NCI-H510A (cell line): ENCODE measurements at regions not wholly inside any gene's neighbourhood (a gene's known extent, or its start where the extent isn't known, plus 50 kb on each side); places are given as distances from the start of the nearest gene placed in this dataset.
"Not testable (repeated sequence)": the region's sequence is repeated elsewhere in the genome, so short reads cannot be mapped to it uniquely, and the experiment has no call there.

ENCODE experiments used
- DNase-seq: peaks from one replicate; lab custom pipeline; 2025; lab: John Stamatoyannopoulos, UW

DNA sequence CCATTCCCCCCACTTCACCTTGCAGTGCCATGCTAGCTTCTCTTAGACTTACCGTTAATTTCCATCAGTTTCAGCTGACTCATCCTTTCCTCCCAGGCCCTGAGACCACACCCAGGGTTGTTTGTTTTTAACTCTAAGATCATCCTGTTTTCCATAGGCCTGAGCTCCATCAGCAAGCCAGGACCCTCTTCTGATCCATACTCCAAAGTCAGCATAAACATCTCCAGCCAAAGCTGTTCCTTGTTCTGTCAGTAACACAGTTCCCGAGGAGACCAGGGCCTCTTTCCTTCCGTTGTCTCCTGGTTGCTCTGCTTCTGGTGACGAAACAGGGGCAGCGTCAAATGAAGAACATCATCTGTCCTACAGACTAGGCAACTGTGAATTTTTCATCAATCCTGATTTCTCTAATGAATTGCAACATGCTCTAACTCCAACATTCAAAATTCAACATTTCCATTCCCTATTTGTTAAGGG, 83.8 kb upstream of the HNF1B start:
- no peak for DNase-seq

GRCh38 chr17:37827905-37828650, 83.2 kb upstream of the HNF1B start:
- DNase-seq: no peak

GRCh38 chr17:37826497-37827430, 81.9 kb upstream of the HNF1B start:
- no peak for DNase-seq

DNA sequence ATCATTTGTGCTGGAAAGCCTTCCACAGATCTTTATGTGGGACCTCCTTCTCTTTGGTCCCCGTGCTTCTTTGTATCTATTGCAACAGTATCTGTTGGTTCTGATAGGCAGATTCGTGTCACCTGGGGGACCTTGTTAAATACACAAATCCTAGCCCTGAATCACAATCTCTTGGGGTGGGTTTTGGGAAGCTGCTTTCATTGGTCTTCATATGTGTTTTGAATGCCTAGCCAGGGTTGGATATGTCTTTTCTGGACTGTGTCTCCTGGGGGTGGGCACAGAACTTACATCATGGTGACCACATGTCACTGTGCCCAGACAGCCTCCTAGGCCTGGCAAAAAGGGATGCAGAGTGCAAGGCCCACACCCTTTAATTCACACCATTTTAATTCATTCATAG, 81.0 kb upstream of the HNF1B start:
- no peak for DNase-seq

- no peak for DNase-seq
Measured at GRCh38 chr17:37824534-37825485, 80.0 kb upstream of the HNF1B start.

GRCh38 chr17:37823996-37824395, 79.1 kb upstream of the HNF1B start:
- no peak for DNase-seq

DNA sequence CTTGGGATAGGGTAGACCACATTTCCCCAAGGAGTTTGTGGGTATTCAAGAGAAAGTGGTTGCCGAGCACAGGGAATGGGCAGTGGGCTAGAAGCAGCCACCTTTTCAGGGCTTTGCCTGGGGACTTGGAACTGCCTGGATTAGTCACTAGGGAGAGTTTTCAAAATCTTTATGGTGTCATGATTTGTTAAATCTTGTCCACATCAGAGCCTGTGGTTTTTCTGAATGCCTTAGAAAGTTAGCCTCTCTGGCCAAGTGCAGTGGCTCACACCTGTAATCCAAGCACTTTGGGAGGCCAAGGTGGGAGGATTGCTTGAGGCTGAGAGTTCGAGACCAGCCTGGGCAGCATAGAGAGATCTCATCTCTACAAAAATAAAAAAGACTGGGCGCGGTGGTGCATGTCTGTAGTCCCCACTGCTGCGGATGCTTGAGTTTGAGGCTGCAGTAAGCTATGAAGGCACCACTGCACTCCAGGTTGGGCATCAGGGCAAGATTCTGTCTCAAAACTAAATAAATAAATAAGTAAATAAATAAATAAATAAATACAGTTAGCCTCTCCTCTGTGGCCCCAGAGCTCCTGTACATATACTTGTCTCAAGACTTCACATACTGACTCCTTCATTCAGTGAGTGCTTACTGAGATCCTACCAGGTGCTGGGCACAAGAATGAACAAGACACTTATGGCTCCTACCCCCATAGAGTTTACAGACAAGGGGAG, 76.3 kb upstream of the HNF1B start:
- no peak for DNase-seq

DNA sequence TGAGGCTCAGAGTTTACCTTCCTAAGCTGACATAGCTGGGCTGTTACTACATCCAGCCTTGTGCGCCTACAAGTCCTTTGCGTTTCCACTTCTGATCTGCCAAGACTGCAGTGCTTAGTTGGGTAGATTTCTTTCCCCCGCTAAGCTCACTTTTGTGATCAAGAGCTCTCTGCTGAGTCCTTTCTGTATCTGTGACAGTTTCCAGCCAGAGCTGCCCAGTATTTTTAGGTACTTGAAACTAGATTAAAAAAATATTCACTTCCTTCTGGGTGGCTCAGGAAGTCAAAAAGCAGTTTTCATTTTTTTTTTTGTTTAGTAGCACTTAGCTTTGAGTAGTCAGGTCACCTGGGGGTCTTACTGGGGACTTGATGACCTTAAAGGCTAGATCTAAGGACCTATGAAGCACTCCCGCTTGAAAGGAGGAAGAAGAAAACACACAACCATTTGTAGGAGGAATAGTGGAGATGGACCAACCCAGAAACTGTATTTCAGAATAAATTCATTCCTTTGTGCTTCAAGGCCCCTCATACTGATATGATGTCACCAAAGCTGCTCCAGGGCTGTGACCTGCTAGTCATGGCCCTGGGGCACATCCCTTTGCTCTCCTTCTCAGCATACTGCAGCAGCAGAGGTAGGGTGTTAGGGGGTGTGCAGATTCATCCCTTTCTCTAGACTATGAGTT, 75.6 kb upstream of the HNF1B start:
- no peak for DNase-seq

DNA sequence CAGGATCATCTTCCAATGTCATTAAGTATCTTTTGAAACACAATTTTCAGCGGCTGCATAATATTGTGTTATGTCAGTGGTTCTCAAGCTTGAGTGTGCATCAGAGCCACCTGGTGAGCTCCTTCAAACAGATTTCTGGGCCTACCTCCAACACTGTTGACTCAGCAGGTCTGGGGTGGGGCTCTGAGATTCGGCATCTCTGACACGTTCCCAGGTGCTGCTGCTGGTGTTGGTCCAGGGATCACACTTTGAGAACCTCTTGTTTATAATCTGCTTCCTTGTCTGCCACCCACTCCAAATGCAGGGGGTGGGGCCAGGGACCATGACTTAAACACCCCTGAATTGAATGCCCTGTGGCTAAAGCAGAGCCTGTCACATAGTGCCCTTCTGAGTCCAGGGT, 73.8 kb upstream of the HNF1B start:
- no peak for DNase-seq

- DNase-seq: no peak
Measured at GRCh38 chr17:37816950-37817349, 72.1 kb upstream of the HNF1B start.

DNA sequence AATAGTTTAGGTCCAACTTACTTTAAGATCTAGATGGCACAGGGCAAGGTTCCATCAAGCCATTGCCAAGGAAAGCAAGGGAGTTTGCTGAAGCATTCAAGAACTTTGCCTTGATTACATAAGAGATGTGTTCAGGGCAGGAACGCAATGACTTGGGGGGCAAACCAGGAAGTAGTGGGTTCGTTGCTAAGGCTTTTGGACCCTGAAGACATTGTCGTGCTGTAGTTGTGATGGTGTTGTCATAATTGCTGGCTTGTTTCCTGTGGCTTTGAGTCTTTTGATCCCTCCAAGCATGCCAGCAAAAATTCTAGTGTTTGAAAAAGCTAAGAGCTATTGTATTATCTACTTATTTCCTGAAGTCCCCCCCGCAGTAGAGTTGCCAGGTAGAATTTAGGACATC, 70.7 kb upstream of the HNF1B start:
- DNase-seq: no peak

DNA sequence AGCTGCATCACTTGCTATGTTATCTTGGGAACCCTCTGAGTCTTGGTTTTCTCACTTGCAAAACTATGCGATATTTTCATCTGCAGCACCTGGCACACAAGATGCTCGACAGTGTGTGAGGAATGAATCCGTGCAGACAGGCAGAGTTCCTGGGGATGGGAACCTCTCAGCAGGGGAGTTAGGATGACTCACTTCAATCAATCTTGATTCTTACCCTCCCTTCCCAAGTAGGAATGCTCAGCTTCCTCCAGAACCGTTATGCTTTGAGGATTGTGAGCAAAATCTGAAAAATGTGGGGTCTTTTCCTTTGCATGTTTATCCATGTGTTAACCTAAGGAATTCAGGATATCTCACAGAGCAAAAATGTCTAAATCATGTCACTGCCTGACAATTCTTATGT, 68.9 kb upstream of the HNF1B start:
- no peak for DNase-seq

- not testable (repeated sequence) for DNase-seq
Measured at GRCh38 chr17:37808846-37809245, 64.0 kb upstream of the HNF1B start.

GRCh38 chr17:37802712-37803416, 58.0 kb upstream of the HNF1B start:
- no peak for DNase-seq

DNA sequence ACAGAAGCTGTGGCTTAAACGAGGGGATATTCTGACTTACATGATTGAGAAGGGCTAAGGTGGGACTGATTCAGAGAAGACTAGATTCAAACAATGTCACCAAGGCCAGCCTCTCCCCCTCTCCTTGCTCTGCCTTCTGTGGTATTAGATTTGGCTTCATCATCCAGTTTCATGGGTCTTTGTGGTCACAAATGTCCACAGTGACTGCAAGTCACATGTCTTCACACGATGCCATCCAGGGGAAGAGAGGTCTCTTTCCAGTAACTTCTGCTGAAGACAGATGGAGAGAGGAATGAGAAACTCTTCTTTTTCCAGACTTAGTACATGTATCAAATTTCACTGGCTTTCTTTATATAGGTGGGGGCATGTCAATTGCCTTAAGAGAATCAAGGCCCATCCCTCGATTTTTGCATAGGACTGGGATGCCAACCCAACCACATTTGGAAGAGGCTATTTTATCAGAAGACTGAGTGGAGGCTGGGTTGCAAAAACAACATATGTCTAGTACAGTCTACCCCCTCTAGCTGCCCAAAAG, 57.3 kb upstream of the HNF1B start:
- DNase-seq: no peak

DNA sequence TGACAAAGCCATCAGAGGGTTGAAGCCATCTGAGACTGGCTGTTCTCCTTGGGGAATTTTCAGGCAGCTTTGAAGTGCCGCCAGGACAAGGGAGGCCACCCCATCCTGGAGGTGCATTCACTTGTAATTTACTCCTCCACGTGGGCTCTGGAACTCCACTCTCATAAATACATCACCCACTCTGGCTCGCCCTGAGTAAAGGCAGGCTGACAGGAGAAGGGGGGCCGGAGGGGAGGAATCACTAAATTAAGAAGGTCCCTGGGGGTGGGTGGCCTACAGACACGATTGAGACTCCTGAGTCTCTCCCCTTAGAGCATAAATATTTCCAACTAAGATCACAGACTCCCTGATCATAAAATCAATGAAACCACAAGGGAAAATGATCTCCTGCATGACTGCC, 56.3 kb upstream of the HNF1B start:
- no peak for DNase-seq

DNA sequence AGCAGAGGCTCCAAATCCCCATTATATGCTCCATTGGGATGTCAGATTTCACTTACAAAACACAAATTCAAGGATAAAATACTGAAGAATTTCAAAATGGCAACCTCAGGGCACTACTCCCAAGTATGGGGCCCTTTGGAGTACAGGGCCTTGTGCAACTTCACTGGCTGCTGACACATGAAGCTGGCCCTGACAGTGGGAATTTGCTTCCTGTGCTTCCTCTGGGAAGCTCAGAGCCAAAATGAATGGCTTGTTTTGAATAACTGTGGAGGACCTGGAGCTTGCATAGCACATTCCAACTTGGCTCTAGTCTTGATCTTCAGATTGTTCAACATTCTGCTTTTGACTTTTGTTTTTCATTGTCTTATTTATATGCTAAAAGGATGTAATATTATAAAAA, 52.3 kb upstream of the HNF1B start:
- no peak for DNase-seq

DNA sequence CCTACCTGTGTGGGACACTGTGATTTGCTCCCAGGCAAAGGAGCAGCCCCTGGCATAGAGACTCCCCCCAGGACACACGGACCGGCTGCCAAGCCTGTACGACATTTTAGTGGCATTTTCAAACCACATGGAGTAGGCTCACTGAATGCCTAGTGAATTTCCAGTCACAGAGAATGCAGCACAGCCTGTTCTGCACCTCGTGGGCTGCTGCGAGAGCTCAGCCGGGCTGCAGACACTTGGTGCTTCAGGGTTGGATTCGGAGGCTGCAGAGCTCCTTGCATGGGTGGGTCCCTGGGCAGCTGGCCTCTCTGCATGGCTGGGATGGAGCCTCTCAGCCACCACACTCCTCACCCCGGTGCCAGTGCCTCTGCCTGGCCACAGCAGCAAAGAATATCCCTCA, 51.2 kb upstream of the HNF1B start:
- DNase-seq: no peak
